Activated CD4-positive, alpha-beta T cell treated with anti-CD3 and anti-CD28 coated beads for 36 hours (primary cell): ENCODE measurements at regions not wholly inside any gene's neighbourhood (a gene's known extent, or its start where the extent isn't known, plus 50 kb on each side); places are given as distances from the start of the nearest gene placed in this dataset.
"Not testable (repeated sequence)": the region's sequence is repeated elsewhere in the genome, so short reads cannot be mapped to it uniquely, and the experiment has no call there.

ENCODE experiments used
- ATAC-seq: fragments of 200-7000 bp; cut with Tn5 transposase; one replicate; pipeline ENCODE4 v1.10.0; 2021; ENCODE audit warnings: mild to moderate bottlenecking, moderate library complexity
- CTCF ChIA-PET: fragments of 350-600 bp; sonication (Branson Sonifier 250); formaldehyde crosslinking; loops from one replicate; lab custom pipeline; 2021; ENCODE audit warnings: antibody characterized with exemption; lab: Charles Lee
- POLR2A ChIA-PET: fragments of 350-600 bp; sonication (Branson Sonifier 250); formaldehyde crosslinking; loops from one replicate; lab custom pipeline; 2021; ENCODE audit warnings: antibody characterized with exemption, inconsistent platforms; lab: Charles Lee
- DNase-seq: peaks from one replicate; pipeline ENCODE4 v3.0.0-alpha.2; 2020
- H3K27ac Mint-ChIP-seq: one replicate; pipeline ENCODE4 v1.8.0; 2021; ENCODE audit warnings: mixed read lengths
- H3K27me3 Mint-ChIP-seq: one replicate; pipeline ENCODE4 v1.8.0; 2021; ENCODE audit warnings: mixed read lengths
- H3K36me3 Mint-ChIP-seq: one replicate; pipeline ENCODE4 v1.8.0; 2021; ENCODE audit warnings: low read depth, mixed read lengths
- H3K4me1 Mint-ChIP-seq: one replicate; pipeline ENCODE4 v1.8.0; 2021; ENCODE audit warnings: mixed read lengths
- H3K4me3 Mint-ChIP-seq: one replicate; pipeline ENCODE4 v1.8.0; 2021; ENCODE audit warnings: mild to moderate bottlenecking, moderate library complexity, mixed read lengths
- H3K9me3 Mint-ChIP-seq: one replicate; pipeline ENCODE4 v1.8.0; 2021; ENCODE audit warnings: low read depth, mixed read lengths
- intact Hi-C, 2 experiments: fragments of 100-400 bp; cut with DNase I in 1 of 2; cut with micrococcal nuclease in 1 of 2; formaldehyde crosslinking; loops; one replicate each; pipeline versions ENCODE4 v1.14.2 to v1.15.1; 2022 to 2024; cut with DNase I, micrococcal nuclease

DNA sequence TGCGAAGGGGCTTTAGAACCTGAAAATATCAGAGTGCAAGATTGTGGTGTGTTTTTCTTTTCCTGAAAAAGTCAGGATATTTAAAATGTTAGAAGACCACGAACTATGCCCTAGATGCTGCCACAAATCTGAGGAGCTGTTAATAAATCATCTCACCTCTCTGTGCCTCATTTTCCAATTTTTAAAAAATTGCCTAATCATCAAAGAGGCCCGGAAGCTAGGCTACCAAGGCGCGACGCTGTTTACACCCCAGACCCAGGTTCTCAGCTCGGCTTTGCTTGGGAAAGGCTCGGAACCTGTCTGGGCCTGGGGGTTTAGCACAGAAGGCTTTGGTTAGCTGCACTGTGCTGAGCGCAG, 409.6 kb downstream of the BCOR start:
- no peak overlapping the region for H3K4me3 Mint-ChIP-seq
- DNase-seq (no peak), ATAC-seq (no peak)
- ChIA-PET CTCF (interaction anchor here (0.6 kb wide), 1 partner anchor 43 kb away, joined by 3 read pairs; no protein-coding TSS in a partner anchor), POLR2A (no interaction called here)
- H3K4me1 Mint-ChIP-seq: no peaks in the 10 kb centered on the region
- intact Hi-C loops: no loop called here
- no peak overlapping the region for H3K27ac Mint-ChIP-seq
- no peaks in the 10 kb centered on the region for H3K9me3 Mint-ChIP-seq
- no peaks in the 10 kb centered on the region for H3K36me3 Mint-ChIP-seq
- peaks cover 15% of the 10 kb centered on the region for H3K27me3 Mint-ChIP-seq

DNA sequence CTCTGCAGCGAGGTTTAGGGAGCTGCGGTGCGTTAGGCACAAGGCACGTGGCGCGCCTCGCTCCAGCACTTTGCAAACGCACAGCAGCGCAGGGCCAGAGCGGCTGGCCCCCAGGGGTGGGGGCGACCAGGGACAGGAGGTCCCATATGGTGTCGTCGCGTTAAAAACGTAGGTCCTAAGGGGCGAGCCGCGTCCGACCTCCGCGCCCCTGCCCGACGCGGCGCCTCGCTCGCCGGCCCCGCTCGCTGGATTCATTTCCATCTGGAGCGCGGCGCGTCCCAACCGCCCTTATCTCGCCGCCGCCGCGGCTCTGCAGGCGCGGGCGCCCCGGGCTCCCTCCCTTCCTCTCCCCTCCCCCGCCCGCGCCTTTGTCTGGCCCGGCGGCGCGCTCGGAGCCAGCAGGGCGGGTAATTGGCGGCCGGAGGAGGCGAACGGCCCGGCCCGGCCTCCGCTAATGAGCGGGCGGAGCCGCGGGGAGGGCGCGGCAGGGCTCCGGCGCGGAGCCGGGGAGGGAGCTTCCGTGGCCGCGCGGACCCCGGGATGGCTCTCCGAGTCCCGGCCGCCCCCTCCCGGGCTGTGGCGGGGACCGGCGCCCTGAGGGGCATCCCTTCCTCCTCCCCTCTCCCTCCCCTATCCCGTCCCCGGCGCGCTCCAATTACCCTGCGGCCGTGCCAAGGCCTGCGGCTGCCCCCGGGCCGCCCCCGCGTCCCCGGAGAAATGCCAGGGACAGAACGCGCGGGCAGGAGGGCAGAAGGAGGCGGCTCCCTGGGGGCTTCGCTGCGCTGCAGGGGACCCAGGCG, 409.0 kb downstream of the BCOR start:
- H3K36me3 Mint-ChIP-seq: no peaks in the 10 kb centered on the region
- DNase-seq (peak; percentile 53), ATAC-seq (peak; percentile 61)
- ChIA-PET CTCF (no interaction called here), POLR2A (no interaction called here)
- H3K27ac Mint-ChIP-seq: no peak overlapping the region
- no peaks in the 10 kb centered on the region for H3K4me1 Mint-ChIP-seq
- no peak overlapping the region for H3K4me3 Mint-ChIP-seq
- intact Hi-C loops: no loop called here
- H3K9me3 Mint-ChIP-seq: no peaks in the 10 kb centered on the region
- H3K27me3 Mint-ChIP-seq: peaks cover 15% of the 10 kb centered on the region

DNA sequence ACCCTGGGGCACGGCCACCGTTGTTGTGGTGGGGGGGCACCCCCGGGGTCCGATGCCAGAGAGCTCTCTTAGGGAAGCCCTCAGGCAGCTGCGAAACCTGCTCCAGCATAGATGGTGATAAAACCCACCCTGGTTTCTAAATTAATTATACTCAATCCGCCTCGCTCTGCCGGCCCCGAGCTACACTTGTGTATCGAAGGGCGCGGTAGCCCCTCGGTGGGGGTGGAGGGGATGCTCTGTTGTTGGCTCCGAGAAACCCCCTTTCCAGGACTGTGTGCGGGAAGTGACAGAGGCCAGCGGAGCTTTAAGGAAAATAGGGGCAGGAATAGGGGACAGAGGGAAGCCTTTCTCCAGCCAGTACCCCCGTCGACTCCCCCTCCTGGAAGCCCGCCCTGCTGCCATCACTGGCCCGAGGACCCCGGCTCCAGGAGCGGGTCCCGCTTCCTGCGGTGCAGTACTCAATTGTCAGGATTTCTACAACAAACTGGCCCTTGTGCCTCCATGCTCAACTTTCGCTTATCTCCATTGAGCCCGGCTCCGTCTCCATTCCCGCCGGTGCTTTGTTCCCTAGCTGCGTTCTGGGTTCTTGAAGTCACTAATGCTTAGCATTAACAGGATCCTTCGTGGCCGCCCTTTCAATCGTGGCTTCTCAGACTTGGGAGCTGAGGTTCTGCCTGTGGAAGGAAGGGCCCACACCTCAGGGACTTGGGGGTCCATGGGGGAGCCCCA, 408.2 kb downstream of the BCOR start:
- Mint-ChIP-seq H3K4me3 (no peak overlapping the region), H3K27ac (no peak overlapping the region), H3K27me3 (peaks cover 15% of the 10 kb centered on the region), H3K4me1 (no peaks in the 10 kb centered on the region), H3K9me3 (no peaks in the 10 kb centered on the region), H3K36me3 (no peaks in the 10 kb centered on the region)
- ATAC-seq (no peak), DNase-seq (no peak)
- POLR2A ChIA-PET: no interaction called here
- CTCF ChIA-PET: no interaction called here
- intact Hi-C loops: no loop called here

DNA sequence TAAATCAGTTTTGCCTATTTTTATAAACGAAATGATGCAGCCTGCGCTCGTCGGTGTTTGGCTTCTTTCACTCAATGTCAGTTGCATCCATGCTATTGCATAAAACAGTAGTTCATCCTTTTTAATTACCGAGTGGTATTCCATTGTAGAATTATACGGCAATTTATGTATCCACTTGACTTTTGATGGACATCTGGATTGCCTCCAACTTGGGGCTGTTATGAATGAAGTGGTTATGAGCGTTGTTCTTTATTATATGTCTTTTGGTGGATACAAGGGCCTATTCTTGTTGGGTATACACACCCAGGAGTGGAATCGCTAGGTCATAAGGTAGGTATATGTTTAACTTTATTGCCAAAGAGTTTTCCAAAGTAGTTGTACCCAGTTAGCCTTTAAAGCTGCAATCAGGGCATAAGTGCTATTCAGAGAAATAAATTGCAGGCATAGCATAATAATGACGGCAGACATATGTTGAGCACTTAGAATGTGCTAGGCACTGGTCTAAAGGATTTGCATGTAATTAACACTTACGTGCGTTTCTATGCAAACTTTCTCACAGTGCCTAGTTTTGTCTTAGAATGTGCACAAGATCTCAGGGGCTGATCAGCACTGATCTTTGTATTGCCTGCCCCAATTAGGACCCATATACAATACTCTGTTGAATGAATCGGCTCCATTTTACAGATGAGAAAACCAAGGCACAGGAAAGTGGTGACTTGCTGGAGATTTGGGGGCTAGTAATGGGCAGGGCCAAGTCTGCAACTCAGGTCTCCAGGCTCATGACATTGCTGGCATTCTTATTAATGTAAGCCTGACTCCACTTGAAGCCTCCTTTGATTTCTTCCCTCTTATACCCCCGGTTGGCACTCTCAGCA, 407.0 kb downstream of the BCOR start:
- Mint-ChIP-seq H3K36me3 (no peaks in the 10 kb centered on the region), H3K9me3 (no peaks in the 10 kb centered on the region), H3K27me3 (peaks cover 12% of the 10 kb centered on the region), H3K4me1 (no peaks in the 10 kb centered on the region), H3K27ac (no peak overlapping the region), H3K4me3 (no peak overlapping the region)
- intact Hi-C loops: no loop called here
- no peak for ATAC-seq
- CTCF ChIA-PET: no interaction called here
- POLR2A ChIA-PET: no interaction called here
- no peak for DNase-seq

DNA sequence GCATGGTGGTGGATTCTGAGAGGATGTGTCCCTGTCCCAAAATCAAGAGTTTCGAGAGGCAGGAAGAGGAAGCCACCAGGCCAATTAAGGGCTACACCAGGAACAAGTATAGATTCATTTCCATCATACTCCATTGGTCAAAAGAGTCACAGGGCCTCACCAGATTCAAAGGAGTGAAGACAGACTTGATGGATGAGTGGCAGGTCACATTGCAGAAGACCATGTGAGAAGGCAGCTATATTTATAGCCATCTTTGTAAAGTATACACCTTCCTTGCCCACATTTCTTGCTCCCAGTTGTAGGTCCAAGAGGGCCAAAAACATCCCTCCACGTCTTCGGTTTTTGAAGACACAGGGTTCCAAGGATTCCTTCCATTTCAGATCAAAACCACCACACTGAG, 406.0 kb downstream of the BCOR start:
- Mint-ChIP-seq H3K27me3 (peaks cover 7% of the 10 kb centered on the region), H3K4me3 (no peak overlapping the region), H3K36me3 (peaks cover 2% of the 10 kb centered on the region), H3K27ac (no peak overlapping the region), H3K4me1 (no peaks in the 10 kb centered on the region), H3K9me3 (peaks cover 2% of the 10 kb centered on the region)
- intact Hi-C loops: no loop called here
- no peak for DNase-seq
- ChIA-PET CTCF (no interaction called here), POLR2A (no interaction called here)
- no peak for ATAC-seq

DNA sequence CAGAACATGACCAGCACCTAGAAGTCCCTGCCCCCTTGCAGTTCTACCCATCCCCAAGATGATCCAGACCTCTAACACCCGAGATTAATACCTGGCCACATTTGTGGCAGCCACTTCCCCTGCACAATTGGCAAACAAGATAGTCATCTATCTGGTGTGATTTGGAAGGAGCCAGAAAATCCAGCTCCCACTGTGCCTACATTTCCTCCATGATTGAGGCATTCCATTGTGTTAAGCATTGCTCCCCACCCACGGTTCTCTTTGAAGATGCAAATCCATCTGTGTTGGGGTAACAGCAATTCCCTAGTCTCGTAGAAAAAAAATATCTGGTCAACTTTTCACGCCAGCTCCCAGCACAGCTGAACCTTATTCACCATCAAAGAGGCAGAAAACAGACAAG, 405.0 kb downstream of the BCOR start:
- peaks cover 6% of the 10 kb centered on the region for H3K27me3 Mint-ChIP-seq
- CTCF ChIA-PET: no interaction called here
- H3K4me3 Mint-ChIP-seq: no peak overlapping the region
- H3K36me3 Mint-ChIP-seq: peaks cover 2% of the 10 kb centered on the region
- no peak overlapping the region for H3K27ac Mint-ChIP-seq
- no peak for DNase-seq
- POLR2A ChIA-PET: no interaction called here
- H3K9me3 Mint-ChIP-seq: peaks cover 2% of the 10 kb centered on the region
- intact Hi-C loops: no loop called here
- ATAC-seq: no peak
- H3K4me1 Mint-ChIP-seq: no peaks in the 10 kb centered on the region

DNA sequence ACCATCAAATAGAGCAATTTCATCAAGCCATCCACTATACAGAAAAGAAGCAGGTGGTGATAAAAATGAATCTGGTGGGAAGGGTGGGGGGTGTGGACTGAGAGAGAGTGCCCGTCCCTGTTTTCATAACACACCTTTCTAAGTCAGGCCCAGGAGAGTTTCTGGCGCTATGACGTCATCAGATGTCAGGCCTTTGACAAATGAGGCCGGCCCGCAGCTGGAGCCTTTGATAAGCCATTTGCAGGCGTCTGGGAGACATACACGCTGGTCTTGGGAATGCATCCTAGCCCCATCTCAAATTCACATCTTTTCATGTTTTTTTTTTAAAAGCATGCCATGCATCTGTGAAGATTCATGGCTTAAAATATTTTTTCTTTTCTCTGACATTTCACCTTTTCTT, 404.5 kb downstream of the BCOR start:
- Mint-ChIP-seq H3K9me3 (peaks cover 2% of the 10 kb centered on the region), H3K27me3 (peaks cover 6% of the 10 kb centered on the region), H3K36me3 (peaks cover 2% of the 10 kb centered on the region), H3K4me3 (no peak overlapping the region), H3K27ac (no peak overlapping the region), H3K4me1 (no peaks in the 10 kb centered on the region)
- DNase-seq (no peak), ATAC-seq (no peak)
- intact Hi-C loops: no loop called here
- ChIA-PET CTCF (no interaction called here), POLR2A (no interaction called here)

DNA sequence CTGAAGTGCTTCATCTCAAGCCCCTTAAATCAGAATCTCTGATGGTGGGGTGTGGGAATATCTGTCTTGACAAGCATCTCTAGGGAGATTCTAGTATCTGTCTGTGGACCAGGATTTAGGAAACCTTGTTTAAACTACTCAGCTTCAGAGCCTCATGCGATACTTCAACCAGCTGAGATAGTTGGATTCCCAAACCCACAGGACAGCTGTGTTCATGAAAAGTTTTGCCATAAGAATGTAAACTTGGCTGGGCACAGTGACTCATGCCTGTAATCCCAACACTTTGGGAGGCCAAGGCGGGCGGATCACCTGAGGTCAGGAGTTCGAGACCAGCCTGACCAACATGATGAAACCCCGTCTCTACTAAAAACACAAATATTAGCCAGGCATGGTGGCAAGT, 395.1 kb downstream of the BCOR start:
- intact Hi-C loops, DNase-seq, H3K4me1 Mint-ChIP-seq, H3K36me3 Mint-ChIP-seq, H3K27ac Mint-ChIP-seq, H3K4me3 Mint-ChIP-seq, H3K27me3 Mint-ChIP-seq, POLR2A ChIA-PET, ATAC-seq, H3K9me3 Mint-ChIP-seq: not testable (repeated sequence)
- CTCF ChIA-PET: interaction anchor here (0.6 kb wide), 1 partner anchor 542 kb away, joined by 3 read pairs; no protein-coding TSS in a partner anchor

DNA sequence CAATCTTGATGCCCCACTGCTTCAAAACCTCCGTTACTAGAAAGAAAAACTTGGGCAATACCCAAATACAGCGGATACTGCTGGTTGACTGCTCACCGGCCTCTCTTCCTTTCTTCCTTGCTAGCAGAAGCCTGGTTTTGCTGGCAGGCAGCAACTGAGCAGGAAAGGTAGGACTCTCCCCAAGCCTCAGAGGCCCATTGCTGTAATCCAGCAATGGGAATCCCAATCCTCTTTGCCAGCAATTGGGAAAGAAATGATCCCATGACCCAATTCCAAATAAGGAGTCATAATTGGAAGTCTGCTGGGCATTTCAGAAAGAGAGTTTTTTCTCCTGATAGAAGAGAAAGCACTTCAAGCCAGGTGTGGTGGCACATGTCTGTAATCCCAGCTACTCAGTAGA, 394.5 kb downstream of the BCOR start:
- Mint-ChIP-seq H3K9me3 (no peaks in the 10 kb centered on the region), H3K36me3 (no peaks in the 10 kb centered on the region), H3K27me3 (no peaks in the 10 kb centered on the region), H3K27ac (no peak overlapping the region), H3K4me3 (no peak overlapping the region), H3K4me1 (no peaks in the 10 kb centered on the region)
- no peak for DNase-seq
- POLR2A ChIA-PET: no interaction called here
- CTCF ChIA-PET: no interaction called here
- ATAC-seq: no peak
- intact Hi-C loops: no loop called here

DNA sequence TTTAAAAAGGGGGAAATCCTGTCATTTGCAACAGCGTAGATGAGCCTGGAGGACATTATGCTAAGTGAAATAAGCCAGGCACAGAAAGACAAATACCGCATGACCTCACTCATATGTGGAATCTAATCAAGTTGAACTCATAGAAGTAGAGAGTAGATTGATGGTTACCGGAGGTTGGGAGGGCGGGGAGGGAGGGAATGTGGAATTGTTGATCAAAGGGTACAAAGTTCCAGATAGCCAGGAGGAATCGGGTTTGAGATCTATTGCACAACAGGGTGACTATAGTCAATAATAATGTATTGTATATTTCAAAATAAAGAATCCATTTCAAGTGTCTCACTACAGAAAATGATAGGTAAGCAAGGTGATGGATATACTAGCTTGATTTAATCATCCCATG, 393.2 kb downstream of the BCOR start:
- H3K36me3 Mint-ChIP-seq: no peaks in the 10 kb centered on the region
- no peaks in the 10 kb centered on the region for H3K4me1 Mint-ChIP-seq
- intact Hi-C loops: no loop called here
- ATAC-seq: no peak
- ChIA-PET POLR2A (no interaction called here), CTCF (no interaction called here)
- no peak overlapping the region for H3K27ac Mint-ChIP-seq
- no peaks in the 10 kb centered on the region for H3K9me3 Mint-ChIP-seq
- H3K4me3 Mint-ChIP-seq: no peak overlapping the region
- H3K27me3 Mint-ChIP-seq: no peaks in the 10 kb centered on the region
- DNase-seq: no peak

DNA sequence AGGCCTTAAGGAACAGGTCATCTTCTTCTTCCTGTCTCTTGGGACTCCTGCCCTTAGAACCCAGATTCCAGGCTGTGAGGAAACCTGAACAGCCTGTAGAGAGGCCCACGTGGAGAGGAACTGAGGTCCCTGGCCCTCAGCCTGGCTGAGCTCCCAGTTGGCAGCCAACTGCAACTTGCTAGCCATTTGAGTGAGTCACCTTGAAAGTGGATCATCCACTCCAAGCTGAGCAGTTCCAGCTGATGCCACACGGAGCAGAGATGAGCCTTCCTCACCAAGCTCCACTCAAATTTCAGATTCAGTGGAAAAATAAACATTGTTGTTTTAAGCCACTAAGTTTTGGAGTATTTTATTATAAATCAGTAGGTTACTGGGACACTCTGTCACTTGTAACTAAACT, 392.5 kb downstream of the BCOR start:
- POLR2A ChIA-PET: no interaction called here
- Mint-ChIP-seq H3K27ac (no peak overlapping the region), H3K4me3 (no peak overlapping the region), H3K27me3 (no peaks in the 10 kb centered on the region), H3K4me1 (no peaks in the 10 kb centered on the region), H3K9me3 (no peaks in the 10 kb centered on the region), H3K36me3 (no peaks in the 10 kb centered on the region)
- intact Hi-C loops: no loop called here
- peak; percentile 26 for DNase-seq
- peak; percentile 69 for ATAC-seq
- CTCF ChIA-PET: interaction anchor here (0.6 to 1.0 kb wide), 2 partner anchors 8 to 1254 kb away, joined by 3 to 4 read pairs; no protein-coding TSS in a partner anchor
